Stomach (tissue), 8 donors: ENCODE measurements at regions not wholly inside any gene's neighbourhood (a gene's known extent, or its start where the extent isn't known, plus 50 kb on each side); places are given as distances from the start of the nearest gene placed in this dataset.
A peak's percentile ranks its signal among the peaks of the same experiment; 100 is the strongest.

Experiments
- DNase-seq, 2 donors: peaks; one replicate each; pipeline versions ENCODE4 v3.0.0 to v3.0.0-alpha.2; 2013 to 2019
- H3K27ac ChIP-seq, 5 donors: fragments of 200-600 bp in 4 of 5; sonication (generic) in 4 of 5; one replicate each; pipeline ENCODE4 v1.5.1; 2013 to 2019; ENCODE audit warnings: mild to moderate bottlenecking in 1 of 5, moderate library complexity in 1 of 5
- H3K27me3 ChIP-seq, 3 donors: fragments of 200-600 bp; sonication (generic); one replicate each; pipeline ENCODE4 v1.5.1; 2017 to 2019; ENCODE audit warnings: mixed run types in 1 of 3
- H3K36me3 ChIP-seq, 4 donors: fragments of 200-600 bp; sonication (generic); 1 replicate in 3 of 4; 2 replicates in 1 of 4; pipeline ENCODE4 v1.5.1; 2016 to 2019
- H3K4me1 ChIP-seq, 4 donors: fragments of 200-600 bp; sonication (generic); one replicate each; pipeline ENCODE4 v1.5.1; 2016 to 2019
- H3K4me3 ChIP-seq, 4 donors: fragments of 200-600 bp; sonication (generic) in 3 of 4; one replicate each; pipeline ENCODE4 v1.5.1; 2016 to 2019; ENCODE audit warnings: mild to moderate bottlenecking in 1 of 4
- H3K9me3 ChIP-seq, 4 donors: fragments of 200-600 bp; sonication (generic); one replicate each; pipeline ENCODE4 v1.5.1; 2016 to 2019
- CTCF ChIP-seq, 7 experiments: fragments of 450-650 bp in 4 of 7; fragments of 200-600 bp in 3 of 7; sonication (generic) in 3 of 7; IDR thresholded peaks; one replicate each; pipeline ENCODE4 v1.5.1; 2016 to 2019; ENCODE audit warnings: antibody characterized with exemption in 7 of 7, control low read depth in 2 of 7, mild to moderate bottlenecking in 1 of 7
- EP300 ChIP-seq: sonication (generic); formaldehyde crosslinking; IDR thresholded peaks from one replicate; pipeline ENCODE4 v1.6.1; 2017; ENCODE audit warnings: antibody characterized with exemption
- POLR2A ChIP-seq, 4 donors: fragments of 450-650 bp; IDR thresholded peaks; one replicate each; pipeline ENCODE4 v1.6.1; 2016; ENCODE audit warnings: antibody characterized with exemption in 4 of 4, control low read depth in 2 of 4, mild to moderate bottlenecking in 1 of 4, moderate library complexity in 1 of 4
- POLR2AphosphoS5 ChIP-seq, 3 donors: sonication (generic); formaldehyde crosslinking; IDR thresholded peaks; one replicate each; pipeline ENCODE4 v1.6.1; 2016; ENCODE audit warnings: antibody characterized with exemption in 3 of 3
- WGBS, 5 donors: extraction: QIAGEN DNeasy Blood & Tissue Kit in 3 of 5; methylation state at CpG; one replicate each; pipeline versions ENCODE4 v1.1.5 to v1.1.7; 2013 to 2018; 5-methylcytosine and 5-hydroxymethylcytosine counted together
- intact Hi-C: fragments of 100-400 bp; cut with DNase I; formaldehyde crosslinking; loops from one replicate; pipeline ENCODE4 v1.15.1; 2023; ENCODE audit warnings: low total_unique reads
- donor health status: healthy with polysubstance abuse.
- donor health status: Bipolar disorder and iron deficiency.
- donor health status: healthy.

- Histone ChIP-seq H3K9me3 (no peaks in the 10 kb centered on the region), H3K4me1 (no peaks in the 10 kb centered on the region), H3K27ac (no peak overlapping the region), H3K4me3 (no peak overlapping the region), H3K27me3 (no peaks in the 10 kb centered on the region), H3K36me3 (no peaks in the 10 kb centered on the region)
- intact Hi-C loops, result no loop called here
- no peak for TF ChIP-seq CTCF (IDR thresholded peaks at IDR 0.05)
- no peak for TF ChIP-seq EP300
- TF ChIP-seq POLR2AphosphoS5 (IDR thresholded peaks at IDR 0.05), result no peak
- no peak for TF ChIP-seq POLR2A (IDR thresholded peaks at IDR 0.05)
- WGBS, 5 donors, result 43 to 70% (median 56%) methylated on average over 1 of the region's 1 CpG
- peak in 1 of 2 donors; percentile 26 for DNase-seq
Measured at GRCh38 chr3:164679245-164679644, 399.1 kb downstream of the SI start.

- Histone ChIP-seq H3K4me1 (no peaks in the 10 kb centered on the region), H3K36me3 (no peaks in the 10 kb centered on the region), H3K27me3 (no peaks in the 10 kb centered on the region), H3K27ac (no peak overlapping the region), H3K4me3 (no peak overlapping the region), H3K9me3 (no peaks in the 10 kb centered on the region)
- TF ChIP-seq POLR2AphosphoS5 (IDR thresholded peaks at IDR 0.05), result no peak
- TF ChIP-seq EP300, result no peak
- TF ChIP-seq CTCF (IDR thresholded peaks at IDR 0.05), result no peak
- TF ChIP-seq POLR2A (IDR thresholded peaks at IDR 0.05), result no peak
- intact Hi-C loops, result no loop called here
- 22 to 47% (median 30%) methylated on average over 4 of the region's 4 CpGs for WGBS, 5 donors
- DNase-seq, result no peak
Measured at GRCh38 chr3:164677317-164677716, 401.0 kb downstream of the SI start.

- TF ChIP-seq POLR2A (IDR thresholded peaks at IDR 0.05), result no peak
- TF ChIP-seq EP300, result no peak
- no peak for TF ChIP-seq CTCF (IDR thresholded peaks at IDR 0.05)
- TF ChIP-seq POLR2AphosphoS5 (IDR thresholded peaks at IDR 0.05), result no peak
- H3K4me3 ChIP-seq, result no peak overlapping the region
- H3K27ac ChIP-seq, result no peak overlapping the region
- 78 to 87% (median 83%) methylated on average over 2 of the region's 2 CpGs for WGBS, 5 donors
- no peaks in the 10 kb centered on the region for H3K4me1 ChIP-seq
- no peaks in the 10 kb centered on the region for H3K27me3 ChIP-seq
- H3K9me3 ChIP-seq, result no peaks in the 10 kb centered on the region
- no peaks in the 10 kb centered on the region for H3K36me3 ChIP-seq
- intact Hi-C loops, result no loop called here
- DNase-seq, result no peak
Measured at GRCh38 chr3:164673738-164674137, 404.6 kb downstream of the SI start.

GRCh38 chr3:164658125-164658524 is 420.2 kb downstream of the SI start:
- no peak overlapping the region for H3K27ac ChIP-seq
- WGBS, 5 donors, result 79 to 88% (median 85%) methylated on average over 1 of the region's 1 CpG
- H3K27me3 ChIP-seq, result no peaks in the 10 kb centered on the region
- no peak for DNase-seq
- H3K4me1 ChIP-seq, result no peaks in the 10 kb centered on the region
- intact Hi-C loops, result no loop called here
- no peak overlapping the region for H3K4me3 ChIP-seq
- no peaks in the 10 kb centered on the region for H3K9me3 ChIP-seq
- TF ChIP-seq POLR2A (IDR thresholded peaks at IDR 0.05) (no peak), CTCF (IDR thresholded peaks at IDR 0.05) (no peak), POLR2AphosphoS5 (IDR thresholded peaks at IDR 0.05) (no peak), EP300 (no peak)
- H3K36me3 ChIP-seq, result no peaks in the 10 kb centered on the region
